ENCODE measurements at regions not wholly inside any gene's neighbourhood (a gene's known extent, or its start where the extent isn't known, plus 50 kb on each side); places are given as distances from the start of the nearest gene placed in this dataset.

GRCh38 chr3:13976469-13976868, 96.6 kb upstream of the WNT7A start:
- TF ChIP-seq CTCF (IDR thresholded peaks at IDR 0.05) (no peak), POLR2A (IDR thresholded peaks at IDR 0.05) (no peak)

Measured in lower leg skin (tissue), 3 donors.